ENCODE measurements at regions not wholly inside any gene's neighbourhood (a gene's known extent, or its start where the extent isn't known, plus 50 kb on each side); places are given as distances from the start of the nearest gene placed in this dataset.

- no peaks in the 10 kb centered on the region for H3K27me3 Mint-ChIP-seq (ENCODE audit: low read depth, poor library complexity)
- TF ChIP-seq, protein P1, sequence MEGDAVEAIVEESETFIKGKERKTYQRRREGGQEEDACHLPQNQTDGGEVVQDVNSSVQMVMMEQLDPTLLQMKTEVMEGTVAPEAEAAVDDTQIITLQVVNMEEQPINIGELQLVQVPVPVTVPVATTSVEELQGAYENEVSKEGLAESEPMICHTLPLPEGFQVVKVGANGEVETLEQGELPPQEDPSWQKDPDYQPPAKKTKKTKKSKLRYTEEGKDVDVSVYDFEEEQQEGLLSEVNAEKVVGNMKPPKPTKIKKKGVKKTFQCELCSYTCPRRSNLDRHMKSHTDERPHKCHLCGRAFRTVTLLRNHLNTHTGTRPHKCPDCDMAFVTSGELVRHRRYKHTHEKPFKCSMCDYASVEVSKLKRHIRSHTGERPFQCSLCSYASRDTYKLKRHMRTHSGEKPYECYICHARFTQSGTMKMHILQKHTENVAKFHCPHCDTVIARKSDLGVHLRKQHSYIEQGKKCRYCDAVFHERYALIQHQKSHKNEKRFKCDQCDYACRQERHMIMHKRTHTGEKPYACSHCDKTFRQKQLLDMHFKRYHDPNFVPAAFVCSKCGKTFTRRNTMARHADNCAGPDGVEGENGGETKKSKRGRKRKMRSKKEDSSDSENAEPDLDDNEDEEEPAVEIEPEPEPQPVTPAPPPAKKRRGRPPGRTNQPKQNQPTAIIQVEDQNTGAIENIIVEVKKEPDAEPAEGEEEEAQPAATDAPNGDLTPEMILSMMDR (IDR thresholded peaks at IDR 0.05) = no peak
- no peak overlapping the region for H3K4me3 Mint-ChIP-seq
- H3K36me3 Mint-ChIP-seq (ENCODE audit: low read depth) = no peaks in the 10 kb centered on the region
- no peaks in the 10 kb centered on the region for H3K4me1 Mint-ChIP-seq
- H3K9me3 Mint-ChIP-seq = no peaks in the 10 kb centered on the region
- DNase-seq = no peak
- no peak overlapping the region for H3K27ac Mint-ChIP-seq
Measured at GRCh38 chr6:18527836-18528743, 140.9 kb downstream of the RNF144B start.

DNA sequence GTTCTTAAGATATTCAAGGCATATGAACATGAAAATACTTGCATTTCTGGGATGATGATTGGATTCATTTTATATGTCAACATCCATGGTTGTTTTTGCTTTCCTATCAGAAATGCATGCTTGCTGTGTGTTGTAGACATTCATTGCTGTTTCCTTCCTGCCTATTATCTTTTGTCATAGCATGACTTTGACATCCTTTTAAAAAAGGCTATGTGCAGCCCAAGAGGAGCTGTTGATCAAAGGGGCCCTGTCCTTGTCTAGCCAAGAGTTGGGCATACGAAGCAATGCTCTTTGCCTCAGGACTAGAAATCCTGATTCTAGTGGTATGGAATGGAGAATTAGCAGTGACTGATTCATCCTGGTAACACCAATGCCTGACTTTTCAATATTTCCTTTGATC is 143.1 kb downstream of the RNF144B start:
- no peak overlapping the region for H3K4me3 Mint-ChIP-seq
- TF ChIP-seq, protein P1 (IDR thresholded peaks at IDR 0.05) = no peak
- DNase-seq = no peak
- peaks cover 4% of the 10 kb centered on the region for H3K27me3 Mint-ChIP-seq (ENCODE audit: low read depth, poor library complexity)
- no peaks in the 10 kb centered on the region for H3K4me1 Mint-ChIP-seq
- no peaks in the 10 kb centered on the region for H3K9me3 Mint-ChIP-seq
- no peaks in the 10 kb centered on the region for H3K36me3 Mint-ChIP-seq (ENCODE audit: low read depth)
- H3K27ac Mint-ChIP-seq = no peak overlapping the region

DNA sequence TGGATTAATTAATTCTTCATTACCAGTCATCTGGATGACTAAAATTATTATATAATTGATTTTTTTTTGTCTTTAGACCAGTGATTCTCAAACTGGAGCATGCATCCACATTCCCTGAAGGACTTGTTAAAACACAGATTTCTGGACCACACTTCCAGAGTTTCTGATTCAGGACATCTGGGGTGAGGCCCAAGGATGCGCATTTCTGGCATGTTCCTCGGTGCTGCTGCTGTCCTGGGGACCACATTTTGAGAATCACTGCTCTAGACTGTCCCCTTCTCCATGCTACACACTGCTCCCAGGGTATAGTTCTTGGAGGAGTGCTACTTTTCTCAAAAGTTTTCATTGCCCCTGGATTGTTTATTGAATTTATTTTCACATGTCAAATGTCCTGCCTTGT is 145.0 kb downstream of the RNF144B start:
- no peaks in the 10 kb centered on the region for H3K9me3 Mint-ChIP-seq
- peaks cover 8% of the 10 kb centered on the region for H3K27me3 Mint-ChIP-seq (ENCODE audit: low read depth, poor library complexity)
- TF ChIP-seq, protein P1 (IDR thresholded peaks at IDR 0.05) = no peak
- DNase-seq = no peak
- H3K4me3 Mint-ChIP-seq = no peak overlapping the region
- H3K36me3 Mint-ChIP-seq (ENCODE audit: low read depth) = no peaks in the 10 kb centered on the region
- no peak overlapping the region for H3K27ac Mint-ChIP-seq
- peaks cover 5% of the 10 kb centered on the region for H3K4me1 Mint-ChIP-seq

DNA sequence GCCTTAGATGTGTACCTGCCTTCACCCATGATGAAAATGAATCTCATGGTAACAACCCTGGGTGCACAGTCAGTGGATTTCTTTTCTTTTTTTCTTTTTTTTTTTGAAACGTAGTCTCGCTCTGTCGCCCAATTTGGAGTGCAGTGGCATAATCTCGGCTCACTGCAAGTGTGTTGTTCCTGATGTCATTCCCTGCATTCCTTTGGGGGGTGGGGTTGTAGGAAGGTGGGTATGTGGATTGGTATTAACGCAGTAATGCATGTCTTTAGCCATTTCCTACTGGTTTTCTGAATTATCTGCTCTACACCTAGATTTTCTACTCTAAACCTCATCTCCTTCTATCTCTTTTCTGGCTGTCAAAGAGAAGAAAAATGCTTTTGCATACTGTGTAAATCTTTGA is 146.6 kb downstream of the RNF144B start:
- H3K4me1 Mint-ChIP-seq = peaks cover 5% of the 10 kb centered on the region
- no peaks in the 10 kb centered on the region for H3K9me3 Mint-ChIP-seq
- no peaks in the 10 kb centered on the region for H3K36me3 Mint-ChIP-seq (ENCODE audit: low read depth)
- DNase-seq = no peak
- peaks cover 8% of the 10 kb centered on the region for H3K27me3 Mint-ChIP-seq (ENCODE audit: low read depth, poor library complexity)
- TF ChIP-seq, protein P1 (IDR thresholded peaks at IDR 0.05) = no peak
- no peak overlapping the region for H3K4me3 Mint-ChIP-seq
- H3K27ac Mint-ChIP-seq = no peak overlapping the region

- no peaks in the 10 kb centered on the region for H3K36me3 Mint-ChIP-seq (ENCODE audit: low read depth)
- H3K9me3 Mint-ChIP-seq = no peaks in the 10 kb centered on the region
- peaks cover 11% of the 10 kb centered on the region for H3K27me3 Mint-ChIP-seq (ENCODE audit: low read depth, poor library complexity)
- no peak for DNase-seq
- H3K27ac Mint-ChIP-seq = no peak overlapping the region
- H3K4me3 Mint-ChIP-seq = no peak overlapping the region
- H3K4me1 Mint-ChIP-seq = peaks cover 5% of the 10 kb centered on the region
- TF ChIP-seq, protein P1 (IDR thresholded peaks at IDR 0.05) = no peak
Measured at GRCh38 chr6:18536591-18537055, 149.5 kb downstream of the RNF144B start.

GRCh38 chr6:18538315-18538714 is 151.2 kb downstream of the RNF144B start:
- TF ChIP-seq, protein P1 (IDR thresholded peaks at IDR 0.05) = no peak
- Mint-ChIP-seq H3K4me1 (peaks cover 5% of the 10 kb centered on the region), H3K27ac (no peak overlapping the region), H3K9me3 (peaks cover 2% of the 10 kb centered on the region), H3K4me3 (no peak overlapping the region), H3K36me3 (ENCODE audit: low read depth) (peaks cover under 1% of the 10 kb centered on the region), H3K27me3 (ENCODE audit: low read depth, poor library complexity) (peaks cover 12% of the 10 kb centered on the region)
- DNase-seq = no peak

Measured in nephron progenitor cell (in vitro differentiated cells).